HL-60 (cell line): ENCODE measurements at regions not wholly inside any gene's neighbourhood (a gene's known extent, or its start where the extent isn't known, plus 50 kb on each side); places are given as distances from the start of the nearest gene placed in this dataset.

Experiments
- GABPA ChIP-seq: IDR thresholded peaks from 2 replicates; pipeline ENCODE4 v1.6.1; 2012; ENCODE audit warnings: low read depth
- POLR2AphosphoS5 ChIP-seq: IDR thresholded peaks from 2 replicates; pipeline ENCODE4 v1.6.1; 2012; ENCODE audit warnings: low read depth
- TF ChIP-seq, protein P1 (sequence below): IDR thresholded peaks from one replicate; pipeline ENCODE4 v1.5.1; 2011; ENCODE audit warnings: low read length, control low read depth, inconsistent platforms; ENCODE audit not compliant: insufficient read depth

GRCh38 chrX:5290635-5291034, 938.0 kb downstream of the NLGN4X start:
- TF ChIP-seq, protein P1, sequence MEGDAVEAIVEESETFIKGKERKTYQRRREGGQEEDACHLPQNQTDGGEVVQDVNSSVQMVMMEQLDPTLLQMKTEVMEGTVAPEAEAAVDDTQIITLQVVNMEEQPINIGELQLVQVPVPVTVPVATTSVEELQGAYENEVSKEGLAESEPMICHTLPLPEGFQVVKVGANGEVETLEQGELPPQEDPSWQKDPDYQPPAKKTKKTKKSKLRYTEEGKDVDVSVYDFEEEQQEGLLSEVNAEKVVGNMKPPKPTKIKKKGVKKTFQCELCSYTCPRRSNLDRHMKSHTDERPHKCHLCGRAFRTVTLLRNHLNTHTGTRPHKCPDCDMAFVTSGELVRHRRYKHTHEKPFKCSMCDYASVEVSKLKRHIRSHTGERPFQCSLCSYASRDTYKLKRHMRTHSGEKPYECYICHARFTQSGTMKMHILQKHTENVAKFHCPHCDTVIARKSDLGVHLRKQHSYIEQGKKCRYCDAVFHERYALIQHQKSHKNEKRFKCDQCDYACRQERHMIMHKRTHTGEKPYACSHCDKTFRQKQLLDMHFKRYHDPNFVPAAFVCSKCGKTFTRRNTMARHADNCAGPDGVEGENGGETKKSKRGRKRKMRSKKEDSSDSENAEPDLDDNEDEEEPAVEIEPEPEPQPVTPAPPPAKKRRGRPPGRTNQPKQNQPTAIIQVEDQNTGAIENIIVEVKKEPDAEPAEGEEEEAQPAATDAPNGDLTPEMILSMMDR: no peak
- no peak for TF ChIP-seq POLR2AphosphoS5
- TF ChIP-seq GABPA: no peak
